HG03025 (cell line): ENCODE measurements at regions not wholly inside any gene's neighbourhood (a gene's known extent, or its start where the extent isn't known, plus 50 kb on each side); places are given as distances from the start of the nearest gene placed in this dataset.
"Not testable (repeated sequence)": the region's sequence is repeated elsewhere in the genome, so short reads cannot be mapped to it uniquely, and the experiment has no call there.

ENCODE experiments used
- ATAC-seq: cut with Tn5 transposase; IDR thresholded peaks from one replicate; pipeline ENCODE4 v1.9.1; 2021; ENCODE audit warnings: mild to moderate bottlenecking, moderate library complexity; ENCODE audit not compliant: unreplicated experiment, low FRiP score

DNA sequence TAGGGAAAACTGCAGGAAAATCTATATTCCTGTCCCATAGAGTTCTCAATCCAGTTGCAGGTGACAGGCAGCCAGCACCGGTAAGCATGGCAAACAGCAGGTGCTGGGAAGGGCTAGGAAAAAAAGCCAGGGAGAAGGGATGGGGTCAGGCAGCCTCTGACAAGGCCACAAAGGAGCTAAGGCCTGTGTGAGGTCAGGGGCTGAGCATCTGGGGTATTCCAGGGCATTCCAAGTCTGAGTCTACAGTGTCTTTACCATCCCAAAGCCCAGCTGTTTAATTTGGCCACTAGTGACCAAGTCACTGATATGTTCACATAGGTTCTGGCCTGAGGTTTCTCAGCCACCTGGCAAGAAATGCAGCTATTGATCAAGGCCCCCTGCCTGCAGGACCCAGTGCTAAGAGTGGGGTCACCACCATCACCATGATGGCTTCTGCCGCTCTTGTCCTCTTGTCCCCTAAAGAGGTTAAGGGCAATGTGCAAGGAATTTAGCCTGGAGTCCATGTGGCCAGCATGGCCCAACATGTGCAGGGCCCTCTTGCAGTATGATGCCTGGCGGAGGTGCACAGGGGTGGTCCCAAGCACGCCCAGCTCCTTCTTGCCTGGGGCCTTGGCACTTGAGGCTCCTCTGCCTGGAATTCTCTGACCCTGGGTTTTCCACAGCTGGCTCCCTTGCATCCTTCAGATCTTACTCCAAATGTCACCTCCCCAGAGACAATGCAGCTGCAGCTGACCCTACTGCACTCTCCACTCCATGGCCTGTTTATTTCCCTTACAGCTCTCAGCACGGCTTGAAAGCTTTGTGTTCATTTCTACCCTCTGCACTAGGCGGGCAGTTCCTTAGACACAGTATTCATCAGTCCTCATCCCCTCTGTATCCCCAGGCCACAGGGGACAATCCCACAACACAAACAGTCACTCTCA is 213.1 kb downstream of the MSX2 start:
- ATAC-seq, result no peak

DNA sequence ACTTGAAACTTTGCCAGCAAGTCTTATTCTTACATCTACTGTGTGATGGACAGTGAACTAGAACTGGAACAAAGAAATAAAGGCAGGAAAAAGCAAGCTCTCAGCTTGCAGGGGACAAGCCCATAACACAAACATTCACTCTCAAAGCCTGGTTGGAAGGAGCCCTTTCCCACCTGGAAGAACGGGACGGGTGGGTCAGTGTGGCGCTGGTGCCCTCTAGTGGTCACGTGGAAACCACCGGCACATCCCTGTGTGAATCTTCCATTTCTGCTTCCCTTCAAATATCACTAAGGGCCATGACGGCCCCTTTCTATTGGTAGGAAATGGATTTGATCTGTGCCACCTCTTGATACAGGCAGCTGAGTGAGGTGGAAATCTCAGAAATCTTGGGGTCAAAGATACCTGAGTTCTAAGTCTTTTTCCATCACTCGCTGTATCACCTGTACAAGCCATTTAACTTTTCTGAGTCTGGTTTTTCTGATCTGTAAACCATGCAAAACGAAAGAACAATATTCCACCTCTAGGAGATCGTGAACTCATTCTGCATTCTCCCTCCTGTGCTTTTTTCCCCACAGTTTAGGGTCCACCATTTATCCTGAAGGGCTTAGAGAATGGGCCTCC is 211.6 kb downstream of the MSX2 start:
- ATAC-seq, result no peak

DNA sequence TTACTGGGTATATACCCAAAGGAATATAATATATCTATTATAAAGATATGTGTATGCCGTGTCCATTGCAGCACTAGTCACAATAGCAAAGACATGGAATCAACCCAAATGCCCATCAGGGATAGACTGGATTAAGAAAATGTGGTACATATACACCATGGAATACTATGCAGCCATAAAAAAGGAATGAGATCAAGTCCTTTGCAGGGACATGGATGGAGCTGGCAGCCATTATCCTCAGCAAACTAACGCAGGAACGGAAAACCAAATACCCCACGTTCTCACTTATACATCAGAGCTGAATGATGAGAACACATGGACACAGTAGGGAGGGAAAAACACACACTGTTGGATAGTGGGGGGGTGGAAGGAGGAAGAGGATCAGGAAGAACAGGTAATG is 206.7 kb downstream of the MSX2 start:
- ATAC-seq, result not testable (repeated sequence)

DNA sequence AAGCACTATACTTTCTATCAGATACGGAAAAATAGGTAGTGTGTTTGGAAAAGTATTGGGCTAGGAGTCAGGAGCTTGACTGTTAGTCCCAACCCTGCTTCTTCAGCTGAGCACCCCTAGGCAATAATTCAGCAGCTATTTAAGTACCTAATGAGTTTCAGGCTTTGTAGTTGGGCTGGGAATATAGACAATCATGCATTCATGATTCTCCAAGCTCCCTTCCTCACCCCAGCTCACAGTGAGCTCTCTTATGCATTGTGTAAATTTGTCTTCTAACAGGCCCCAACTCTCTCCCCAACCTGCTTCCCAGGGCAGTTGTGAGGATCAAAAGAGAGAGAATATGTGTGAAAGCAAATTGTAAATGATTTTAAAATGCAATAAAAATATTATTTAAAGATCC is 201.2 kb downstream of the MSX2 start:
- ATAC-seq, result no peak

DNA sequence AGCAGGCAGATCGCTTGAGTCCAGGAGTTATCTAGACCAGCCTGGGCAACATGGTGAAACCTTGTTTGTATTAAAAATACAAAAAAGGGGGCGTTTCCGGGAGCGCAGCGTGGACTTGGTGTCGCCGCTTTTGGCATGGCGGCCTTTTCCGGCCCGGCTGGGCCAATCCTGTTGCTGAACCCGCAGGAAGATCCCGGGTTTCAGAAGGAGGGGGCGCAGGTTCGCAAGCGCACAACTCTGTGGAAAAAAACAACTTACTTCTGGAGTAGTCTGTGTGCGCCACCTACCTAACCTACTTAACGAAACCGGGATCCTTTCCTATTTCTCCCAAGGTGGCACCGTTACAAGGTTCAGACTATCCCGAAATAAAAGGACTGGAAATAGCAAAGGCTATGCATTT is 198.6 kb downstream of the MSX2 start:
- no peak for ATAC-seq

DNA sequence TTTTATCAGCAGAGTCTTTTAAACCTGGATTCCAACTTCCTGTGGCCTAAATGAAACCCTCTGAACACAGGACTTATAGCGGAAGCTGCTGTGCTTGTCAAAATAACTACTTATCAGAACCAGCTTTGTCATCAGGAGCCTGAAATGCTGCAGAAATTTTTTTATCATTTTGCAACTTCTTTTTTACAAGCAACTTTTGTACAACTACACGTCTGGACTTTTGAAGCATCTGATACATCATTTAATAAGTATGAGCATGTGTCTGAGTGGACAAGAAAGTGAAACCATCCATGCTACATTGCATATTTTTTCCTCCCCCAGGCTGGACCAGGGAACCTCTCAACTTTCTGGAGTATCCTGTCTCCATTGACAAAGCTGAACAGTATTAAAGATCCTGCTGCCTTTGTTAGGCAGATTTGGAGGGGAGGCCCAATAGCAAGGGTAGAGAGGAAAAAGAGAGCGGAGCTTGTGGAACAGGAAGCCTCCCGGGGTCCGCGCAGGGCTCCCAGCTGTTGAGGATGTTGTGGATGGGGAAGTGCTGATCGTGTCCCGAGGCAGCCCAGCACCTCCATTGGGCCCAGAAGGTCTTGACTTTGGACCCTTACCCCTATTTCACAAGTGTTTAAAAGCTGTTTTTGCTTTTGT is 196.6 kb downstream of the MSX2 start:
- no peak for ATAC-seq

DNA sequence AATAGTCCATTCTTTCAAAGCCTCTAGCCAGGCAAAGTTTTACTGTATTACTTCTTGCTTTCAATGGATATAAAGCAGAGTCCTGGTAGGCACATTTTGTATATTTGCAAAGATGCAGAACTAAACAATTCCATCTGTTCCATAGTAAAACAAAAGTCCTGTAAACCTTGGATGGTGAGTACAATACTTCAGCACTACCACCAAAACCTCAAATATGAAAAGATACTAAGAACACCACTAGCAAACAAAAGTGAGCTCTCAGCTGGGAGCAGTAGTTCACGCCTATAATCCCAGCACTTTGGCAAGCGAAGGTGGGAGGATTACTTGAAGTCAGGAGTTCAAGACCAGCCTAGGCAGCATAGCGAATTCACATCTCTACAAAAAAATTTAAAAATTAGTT is 195.0 kb downstream of the MSX2 start:
- no peak for ATAC-seq

DNA sequence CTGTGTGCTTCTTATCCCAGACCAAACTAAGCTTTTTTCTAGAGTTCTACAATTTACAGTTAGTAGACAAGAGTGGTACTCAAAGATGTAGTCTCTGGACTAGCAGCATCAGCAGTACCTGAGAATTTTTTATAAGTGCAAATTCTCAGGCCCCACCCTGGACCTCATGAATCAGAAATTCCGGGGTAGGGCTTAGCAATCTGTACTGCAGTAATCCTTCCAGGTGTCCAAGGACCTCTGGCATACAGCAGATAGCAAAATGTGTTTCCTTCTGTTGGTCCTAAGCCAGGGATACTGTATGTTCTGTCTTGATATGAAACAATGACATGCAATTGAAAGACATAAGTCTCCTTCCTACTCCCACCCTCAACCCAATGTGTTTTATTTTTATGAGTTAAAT is 194.3 kb downstream of the MSX2 start:
- no peak for ATAC-seq

DNA sequence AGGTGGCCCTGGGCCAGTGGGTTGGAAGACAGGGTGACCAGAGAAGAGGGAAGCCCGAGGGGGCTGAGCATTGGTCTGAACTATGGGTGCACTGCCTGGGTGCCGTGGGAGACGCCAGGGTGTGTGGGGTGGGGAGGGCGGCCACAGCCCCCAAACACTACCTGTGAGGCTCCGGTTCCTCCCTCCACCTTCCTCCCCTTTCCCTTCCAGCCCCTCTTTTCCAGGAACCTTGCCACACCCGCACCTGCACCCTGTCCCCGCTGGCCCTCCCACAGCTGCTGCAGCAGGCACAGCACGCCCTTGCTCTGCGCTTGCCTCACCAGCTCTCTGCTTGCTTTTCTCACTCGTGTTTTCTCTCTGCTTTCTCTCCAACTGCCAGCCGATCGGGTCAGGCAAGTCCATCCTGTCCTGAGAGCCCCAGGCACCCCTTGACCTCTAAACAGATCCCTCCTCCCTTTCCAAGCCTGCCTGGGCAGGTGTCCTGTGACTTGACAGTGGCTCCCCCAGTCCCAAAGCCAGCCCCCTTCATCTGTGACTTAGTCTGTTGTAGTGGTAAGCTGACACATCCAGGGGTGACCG is 193.7 kb downstream of the MSX2 start:
- no peak for ATAC-seq

DNA sequence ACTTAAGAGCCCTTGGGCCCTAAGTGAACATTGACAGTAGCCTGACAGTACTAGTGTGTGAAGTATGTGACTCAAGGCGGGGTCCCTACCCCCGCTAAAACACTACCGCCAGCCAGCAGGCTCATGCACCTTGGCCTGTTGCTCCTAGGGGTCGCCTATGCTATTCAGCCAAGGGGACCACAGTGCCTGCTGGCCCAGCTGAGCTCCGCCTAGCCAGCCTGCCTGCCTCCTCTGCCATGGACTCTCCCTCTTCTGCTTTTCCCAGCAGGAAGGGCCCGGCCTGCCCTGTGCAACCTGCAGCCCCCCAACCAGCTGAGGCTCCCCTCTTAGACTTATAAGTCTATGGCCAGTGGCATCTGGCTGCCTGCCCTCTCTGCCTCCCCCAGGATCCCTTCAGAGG is 193.1 kb downstream of the MSX2 start:
- ATAC-seq, result not testable (repeated sequence)

DNA sequence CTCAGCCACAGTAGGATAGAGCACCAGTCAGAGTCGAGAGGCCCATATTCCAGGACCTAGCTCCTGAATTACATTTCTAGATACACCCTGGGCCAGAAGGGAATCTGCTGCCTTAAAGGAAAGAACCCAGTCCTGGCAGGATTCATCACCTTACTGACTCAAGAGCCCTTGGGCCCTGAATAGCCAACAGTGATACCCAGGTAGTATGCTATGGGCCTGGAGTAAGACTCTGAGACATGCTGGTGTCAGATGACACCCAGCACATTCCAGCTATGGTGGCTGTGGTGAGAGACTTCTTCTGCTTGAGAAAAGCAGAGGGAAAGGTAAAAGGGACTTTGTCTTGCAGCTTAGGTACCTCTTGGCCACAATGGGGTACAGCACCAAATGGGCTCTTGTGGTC is 192.5 kb downstream of the MSX2 start:
- not testable (repeated sequence) for ATAC-seq

DNA sequence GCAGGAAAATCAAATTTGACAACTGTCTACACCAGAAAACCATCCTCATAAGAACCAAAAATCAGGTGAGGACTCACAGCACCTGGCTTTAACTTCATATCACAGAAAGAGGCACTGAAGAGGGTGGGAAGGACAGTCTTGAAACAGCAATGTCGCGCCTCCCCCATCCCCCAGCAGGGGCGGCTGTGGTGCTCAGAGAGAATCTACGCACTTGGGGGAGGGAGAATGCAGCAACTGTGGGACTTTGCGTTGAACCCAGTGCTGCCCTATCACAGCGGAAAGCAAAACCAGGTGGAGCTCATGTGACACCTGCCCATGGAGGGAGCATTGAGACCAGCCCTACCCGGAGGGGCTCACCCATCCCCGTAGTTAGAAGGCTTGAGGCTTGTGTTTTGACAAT is 191.8 kb downstream of the MSX2 start:
- no peak for ATAC-seq

DNA sequence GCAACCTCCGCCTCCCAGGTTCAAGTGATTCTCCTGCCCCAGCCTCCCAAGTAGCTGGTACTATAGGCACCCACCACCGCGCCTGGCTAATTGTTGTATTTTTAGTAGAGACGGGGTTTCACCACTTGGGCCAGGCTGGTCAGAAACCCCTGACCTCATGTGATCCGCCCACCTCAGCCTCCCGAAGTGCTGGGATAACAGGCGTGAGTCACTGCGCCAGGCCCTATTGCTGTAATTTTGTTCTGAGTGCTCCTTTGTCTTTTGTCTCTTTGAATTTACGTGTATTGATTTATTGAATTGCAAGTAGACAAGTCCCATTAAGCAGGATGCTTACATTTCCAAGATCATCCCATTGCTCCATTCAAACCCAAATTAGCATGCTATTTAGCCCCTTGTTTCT is 186.7 kb downstream of the MSX2 start:
- ATAC-seq, result no peak

DNA sequence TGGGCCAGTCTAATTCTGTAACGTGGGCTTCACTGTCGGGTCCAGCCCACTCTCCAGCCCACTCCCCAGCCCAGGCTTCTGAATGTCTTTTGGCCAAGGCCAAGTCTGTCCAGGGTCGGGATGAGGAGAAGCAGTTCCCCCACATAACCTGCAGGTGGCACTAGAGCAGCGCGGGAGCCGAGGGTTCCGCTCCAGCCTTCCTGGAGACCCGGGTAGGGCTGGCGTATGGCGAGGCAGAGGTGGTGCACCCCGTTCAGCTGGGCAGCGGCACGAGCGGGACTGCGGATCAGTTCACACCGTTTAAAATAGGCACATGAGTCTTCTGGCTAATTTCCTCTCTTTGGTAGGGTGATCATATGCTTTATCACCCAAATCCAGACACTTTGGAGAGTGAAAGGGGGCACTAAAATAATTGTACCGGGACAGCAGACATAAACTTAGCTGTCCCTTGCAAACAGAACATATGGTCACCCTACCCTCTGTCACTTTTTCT is 185.9 kb downstream of the MSX2 start:
- ATAC-seq, result no peak

DNA sequence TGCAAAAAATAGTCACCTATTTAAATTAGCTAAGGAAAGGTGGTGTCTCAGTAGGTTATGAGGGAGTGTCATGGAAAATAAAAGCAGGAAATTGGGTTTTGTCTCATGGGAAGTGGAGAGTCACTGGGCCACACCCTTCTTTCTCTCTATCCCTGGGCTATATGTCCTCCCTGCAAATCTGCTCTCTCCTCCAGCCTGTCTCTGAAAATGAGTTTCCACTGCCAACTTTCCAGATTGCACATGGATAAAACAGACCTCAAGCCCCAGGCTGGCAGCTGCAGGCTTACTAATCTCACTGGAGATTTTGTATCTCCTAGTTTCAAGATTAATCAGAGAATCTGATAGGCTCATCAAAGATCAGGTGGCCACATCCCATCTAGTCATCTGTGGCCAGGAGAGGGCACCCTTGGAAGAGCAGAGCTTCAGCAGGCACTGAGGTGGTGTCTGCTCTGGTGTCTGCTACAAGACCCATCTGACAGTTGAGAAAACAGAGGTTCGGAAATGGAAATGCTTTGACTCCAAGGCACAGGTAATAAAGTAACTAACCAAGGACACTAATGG is 178.9 kb downstream of the MSX2 start:
- ATAC-seq, result no peak

DNA sequence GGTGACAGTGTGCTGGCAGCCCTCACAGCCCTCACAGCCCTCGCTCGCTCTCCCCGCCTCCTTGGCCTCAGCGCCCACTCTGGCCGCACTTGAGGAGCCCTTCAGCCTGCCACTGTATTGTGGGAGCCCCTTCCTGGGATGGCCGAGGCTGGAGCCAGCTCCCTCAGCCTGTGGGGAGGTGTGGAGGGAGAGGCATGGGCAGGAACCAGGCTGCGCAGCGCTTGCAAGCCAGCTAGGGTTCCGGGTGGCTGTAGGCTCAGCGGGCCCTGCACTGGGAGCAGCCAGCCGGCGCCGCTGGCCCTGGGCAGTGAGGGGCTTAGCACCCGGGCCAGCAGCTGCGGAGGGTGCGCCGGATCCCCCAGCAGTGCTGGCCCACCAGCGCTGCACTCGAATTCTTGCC is 177.0 kb downstream of the MSX2 start:
- ATAC-seq, result no peak

DNA sequence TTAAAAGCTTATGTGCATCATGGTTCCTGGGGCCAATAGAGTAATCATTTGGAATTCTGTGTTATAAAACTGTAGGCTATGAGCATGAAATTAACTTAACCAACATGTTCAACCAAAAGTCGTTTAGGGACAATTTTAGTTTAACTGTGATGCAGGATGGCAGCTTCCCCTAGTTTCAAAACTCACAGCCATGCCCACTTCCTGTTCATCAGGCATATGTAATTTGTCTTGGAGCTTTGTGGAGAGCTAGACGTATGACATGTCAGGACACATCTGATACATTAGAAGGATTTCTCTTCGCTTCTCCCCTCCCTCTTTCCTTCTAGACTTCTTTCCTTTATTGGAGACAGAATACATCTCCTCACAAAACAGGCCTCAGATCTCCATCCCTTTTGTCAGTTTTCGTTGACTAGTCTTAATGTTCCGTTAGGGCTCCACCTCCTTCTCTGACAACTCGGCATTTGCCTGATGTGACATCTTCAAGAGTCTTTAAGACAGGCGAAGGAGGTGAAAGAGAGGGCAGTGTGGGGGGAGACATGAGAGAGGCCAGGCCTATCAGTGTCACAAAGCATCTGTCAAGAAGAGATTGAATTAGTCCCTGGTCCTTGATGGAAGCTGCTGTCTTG is 176.0 kb downstream of the MSX2 start:
- no peak for ATAC-seq

DNA sequence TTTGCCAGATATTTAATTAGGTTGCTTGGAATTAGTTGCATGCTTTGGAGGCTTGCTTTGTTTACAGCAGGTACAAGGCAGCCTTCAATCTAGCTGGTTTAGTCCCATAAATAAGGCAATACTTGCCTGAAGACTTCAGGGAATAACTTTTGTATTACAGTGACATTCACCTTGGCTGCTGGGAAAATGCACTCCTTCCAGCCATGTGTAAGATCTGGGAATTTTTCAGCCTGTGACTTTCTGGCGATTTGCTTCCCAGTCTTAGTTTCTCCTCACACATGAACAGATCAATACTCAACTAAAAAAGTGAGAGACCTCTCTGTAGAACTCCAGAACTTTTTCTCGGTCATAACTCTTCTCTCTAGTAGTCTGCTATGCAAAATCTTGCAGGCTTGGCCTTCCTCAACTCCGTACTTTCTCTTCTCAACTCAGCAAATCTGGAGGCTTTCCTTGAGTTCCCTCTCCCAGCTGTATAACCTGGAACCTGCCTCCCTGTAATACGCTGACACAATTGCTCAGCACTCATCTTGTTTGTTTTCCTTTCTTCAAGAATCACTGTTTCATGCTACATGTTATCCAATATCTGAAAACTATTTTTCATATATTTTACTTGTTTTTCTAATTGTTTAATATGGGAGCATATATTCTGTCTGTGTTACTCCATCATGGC is 173.0 kb downstream of the MSX2 start:
- ATAC-seq, result no peak

DNA sequence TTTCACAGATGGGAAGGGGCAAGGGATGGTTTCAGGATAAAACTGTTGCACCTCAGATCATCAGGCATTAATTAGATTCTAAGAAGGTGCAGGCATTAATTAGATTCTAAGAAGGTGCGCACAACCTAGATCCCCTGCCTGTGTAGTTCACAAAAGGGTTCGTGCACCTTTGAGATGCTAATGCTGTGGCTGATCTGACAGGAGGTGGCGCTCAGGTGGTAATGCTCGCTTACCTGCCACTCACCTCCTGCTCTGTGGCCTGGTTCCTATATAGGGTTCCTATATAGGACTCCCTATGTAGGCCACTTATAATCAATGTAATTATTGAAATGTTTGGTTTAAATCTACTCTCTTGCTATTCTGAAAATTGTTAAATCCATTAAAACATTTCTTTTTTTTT is 171.0 kb downstream of the MSX2 start:
- no peak for ATAC-seq

DNA sequence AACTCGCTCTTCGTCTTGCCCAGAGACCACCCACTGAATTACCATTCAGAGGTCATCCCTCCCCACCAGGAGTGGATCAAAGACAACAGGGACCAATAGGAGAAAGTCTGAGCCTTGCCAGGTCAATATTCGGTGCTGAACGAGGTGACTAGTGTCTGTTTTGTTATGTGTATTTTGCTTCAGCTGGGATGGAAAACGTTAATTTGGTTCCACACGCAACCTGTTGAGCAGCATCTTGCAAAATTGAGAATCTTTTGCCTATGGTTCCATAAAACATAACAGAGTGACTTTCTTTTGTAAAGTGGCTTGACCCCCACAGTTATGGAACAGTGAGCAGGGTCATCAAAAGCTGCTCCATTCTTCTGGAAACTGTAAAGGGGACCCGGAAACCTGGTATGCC is 168.4 kb downstream of the MSX2 start:
- ATAC-seq, result no peak
